ENCODE measurements at regions not wholly inside any gene's neighbourhood (a gene's known extent, or its start where the extent isn't known, plus 50 kb on each side); places are given as distances from the start of the nearest gene placed in this dataset.

DNA sequence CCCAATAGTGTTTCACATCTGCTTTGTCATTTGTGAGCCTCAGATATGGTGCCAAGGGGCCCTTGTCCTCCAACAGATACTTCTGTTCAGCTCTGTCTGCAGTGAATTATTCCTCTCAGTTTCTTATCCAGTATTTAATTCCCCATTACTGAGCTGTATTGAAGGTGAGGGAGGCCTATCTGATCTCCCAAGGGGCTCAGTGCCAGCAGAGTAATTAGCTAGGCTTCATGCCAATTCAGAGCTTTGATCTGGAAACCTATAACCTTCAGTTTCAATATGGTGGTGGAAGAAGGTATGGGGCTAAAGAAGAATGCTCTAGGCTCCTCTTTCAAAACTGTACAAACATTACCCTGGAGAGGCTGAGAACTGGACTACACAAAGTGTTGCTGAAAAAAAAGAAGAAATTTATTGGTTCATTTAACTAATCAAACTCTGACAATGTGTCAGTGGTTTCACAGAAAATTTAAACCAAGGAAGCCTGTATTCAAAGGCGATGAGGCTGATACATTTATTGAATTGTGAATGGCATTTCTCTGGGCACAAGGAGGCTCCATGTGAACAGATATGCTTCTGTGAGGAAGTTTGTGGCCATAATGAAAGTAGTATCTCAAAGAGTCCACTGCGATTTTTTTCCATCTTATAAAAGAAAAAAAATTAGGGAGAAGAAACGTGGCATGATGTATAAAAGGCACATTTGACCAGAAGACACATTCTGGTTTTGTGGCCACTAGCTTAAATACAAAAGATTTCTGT lies 397.8 kb downstream of the TLE4 start:
- no peak overlapping the region for H3K4me3 ChIP-seq
- TF ChIP-seq, protein P1, sequence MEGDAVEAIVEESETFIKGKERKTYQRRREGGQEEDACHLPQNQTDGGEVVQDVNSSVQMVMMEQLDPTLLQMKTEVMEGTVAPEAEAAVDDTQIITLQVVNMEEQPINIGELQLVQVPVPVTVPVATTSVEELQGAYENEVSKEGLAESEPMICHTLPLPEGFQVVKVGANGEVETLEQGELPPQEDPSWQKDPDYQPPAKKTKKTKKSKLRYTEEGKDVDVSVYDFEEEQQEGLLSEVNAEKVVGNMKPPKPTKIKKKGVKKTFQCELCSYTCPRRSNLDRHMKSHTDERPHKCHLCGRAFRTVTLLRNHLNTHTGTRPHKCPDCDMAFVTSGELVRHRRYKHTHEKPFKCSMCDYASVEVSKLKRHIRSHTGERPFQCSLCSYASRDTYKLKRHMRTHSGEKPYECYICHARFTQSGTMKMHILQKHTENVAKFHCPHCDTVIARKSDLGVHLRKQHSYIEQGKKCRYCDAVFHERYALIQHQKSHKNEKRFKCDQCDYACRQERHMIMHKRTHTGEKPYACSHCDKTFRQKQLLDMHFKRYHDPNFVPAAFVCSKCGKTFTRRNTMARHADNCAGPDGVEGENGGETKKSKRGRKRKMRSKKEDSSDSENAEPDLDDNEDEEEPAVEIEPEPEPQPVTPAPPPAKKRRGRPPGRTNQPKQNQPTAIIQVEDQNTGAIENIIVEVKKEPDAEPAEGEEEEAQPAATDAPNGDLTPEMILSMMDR (IDR thresholded peaks at IDR 0.05) = no peak
- TF ChIP-seq POLR2A (IDR thresholded peaks at IDR 0.05) = no peak
- no peaks in the 10 kb centered on the region for H3K27me3 ChIP-seq
- no peak for DNase-seq
- no peaks in the 10 kb centered on the region for H3K4me1 ChIP-seq (replicated peaks in 1 of 2)
- intact Hi-C loops (cut with DNase I) = no loop called here
- H3K27ac ChIP-seq = no peak overlapping the region
- H3K9me3 ChIP-seq (replicated peaks in 1 of 3) = no peaks in the 10 kb centered on the region
- 76 to 85% (median 82%) methylated on average over 3 of the region's 3 CpGs for WGBS, 4 donors
- H3K36me3 ChIP-seq (replicated peaks in 1 of 2) = no peaks in the 10 kb centered on the region

DNA sequence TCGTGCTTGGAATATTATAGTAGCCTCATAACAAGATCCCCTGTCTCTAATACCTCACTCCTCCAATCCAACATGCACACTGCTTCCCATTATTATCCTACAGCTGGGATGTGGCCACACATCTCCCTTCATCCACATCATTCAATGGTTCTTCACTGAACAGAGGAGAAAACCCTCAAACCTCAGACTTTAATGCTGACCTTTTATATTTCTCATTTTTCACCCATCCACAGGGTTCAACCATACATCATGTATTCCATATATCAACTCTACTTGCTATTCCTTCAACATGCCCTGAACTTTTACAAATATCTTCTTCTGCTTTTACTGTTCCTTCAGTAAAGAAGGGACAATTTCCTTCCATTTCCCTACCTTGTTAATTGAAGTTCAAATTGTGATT lies 396.8 kb downstream of the TLE4 start:
- no peaks in the 10 kb centered on the region for H3K36me3 ChIP-seq (replicated peaks in 1 of 2)
- WGBS, 4 donors = 65 to 80% (median 69%) methylated on average over 1 of the region's 1 CpG
- no peak for DNase-seq
- intact Hi-C loops (cut with DNase I) = no loop called here
- TF ChIP-seq POLR2A (IDR thresholded peaks at IDR 0.05) = no peak
- TF ChIP-seq, protein P1 (IDR thresholded peaks at IDR 0.05) = no peak
- H3K9me3 ChIP-seq (replicated peaks in 1 of 3) = no peaks in the 10 kb centered on the region
- no peak overlapping the region for H3K27ac ChIP-seq
- H3K27me3 ChIP-seq = no peaks in the 10 kb centered on the region
- no peaks in the 10 kb centered on the region for H3K4me1 ChIP-seq (replicated peaks in 1 of 2)
- H3K4me3 ChIP-seq = no peak overlapping the region

GRCh38 chr9:79962836-79963235 lies 391.1 kb downstream of the TLE4 start:
- no peaks in the 10 kb centered on the region for H3K36me3 ChIP-seq (replicated peaks in 1 of 2)
- H3K4me1 ChIP-seq (replicated peaks in 1 of 2) = no peaks in the 10 kb centered on the region

DNA sequence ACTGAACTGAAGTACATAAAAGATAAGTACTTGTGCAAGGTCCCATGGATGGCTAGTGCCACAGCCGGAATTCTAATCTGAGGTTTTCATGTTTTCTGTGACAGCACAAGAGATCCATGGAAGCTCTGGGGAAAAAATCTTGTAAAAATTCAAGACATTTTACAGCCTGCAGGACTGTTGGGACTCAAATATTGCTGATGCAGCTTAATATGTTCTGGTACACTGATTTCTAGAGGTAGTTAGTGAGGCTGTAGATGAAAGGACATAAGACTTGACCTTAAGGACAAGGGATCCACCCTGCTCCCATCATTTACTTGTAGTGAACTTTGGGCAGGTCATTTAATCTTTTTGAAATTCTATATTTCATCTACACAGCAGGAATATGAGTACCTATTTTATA lies 390.4 kb downstream of the TLE4 start:
- no peaks in the 10 kb centered on the region for H3K36me3 ChIP-seq (replicated peaks in 1 of 2)
- intact Hi-C loops (cut with DNase I) = no loop called here
- H3K4me1 ChIP-seq (replicated peaks in 1 of 2) = no peaks in the 10 kb centered on the region
- H3K4me3 ChIP-seq = no peak overlapping the region
- H3K9me3 ChIP-seq (replicated peaks in 1 of 3) = no peaks in the 10 kb centered on the region
- no peak overlapping the region for H3K27ac ChIP-seq
- no peak for DNase-seq
- TF ChIP-seq, protein P1 (IDR thresholded peaks at IDR 0.05) = no peak
- no peak for TF ChIP-seq POLR2A (IDR thresholded peaks at IDR 0.05)
- WGBS, 4 donors = 67 to 94% (median 90%) methylated on average over 1 of the region's 1 CpG
- no peaks in the 10 kb centered on the region for H3K27me3 ChIP-seq

More at GRCh38 chr9:79962836-79963235, 391.1 kb downstream of the TLE4 start:
- no peak overlapping the region for H3K4me3 ChIP-seq
- 83 to 97% (median 89%) methylated on average over 3 of the region's 3 CpGs for WGBS, 4 donors
- intact Hi-C loops (cut with DNase I) = no loop called here
- H3K9me3 ChIP-seq (replicated peaks in 1 of 3) = no peaks in the 10 kb centered on the region
- H3K27ac ChIP-seq = no peak overlapping the region
- TF ChIP-seq POLR2A (IDR thresholded peaks at IDR 0.05) = no peak
- TF ChIP-seq, protein P1 (IDR thresholded peaks at IDR 0.05) = no peak
- no peak for DNase-seq
- no peaks in the 10 kb centered on the region for H3K27me3 ChIP-seq

Data from adrenal gland (tissue), 9 donors.